ENCODE measurements at regions not wholly inside any gene's neighbourhood (a gene's known extent, or its start where the extent isn't known, plus 50 kb on each side); places are given as distances from the start of the nearest gene placed in this dataset.

GRCh38 chr1:80385650-80386049 lies 1379.1 kb upstream of the ADGRL4 start:
- no peaks in the 10 kb centered on the region for H3K27me3 ChIP-seq (ENCODE audit: control insufficient read depth in 1 of 2, insufficient read depth in 2 of 2, low read length in 2 of 2)
- Mint-ChIP-seq H3K4me1 (ENCODE audit: low read depth) (no peaks in the 10 kb centered on the region), H3K9me3 (no peaks in the 10 kb centered on the region), H3K4me3 (no peak overlapping the region), H3K36me3 (ENCODE audit: low read depth) (no peaks in the 10 kb centered on the region), H3K27ac (no peak overlapping the region), H3K27me3 (no peaks in the 10 kb centered on the region)
- intact Hi-C loops (cut with DNase I, micrococcal nuclease) = no loop called here
- ATAC-seq (ENCODE audit: poor library complexity) (no peak), DNase-seq (no peak)
- H3K4me3 ChIP-seq (ENCODE audit: low read length) = no peak overlapping the region
- H3K4me1 ChIP-seq (ENCODE audit: insufficient read depth, low read length) = no peaks in the 10 kb centered on the region
- no peak overlapping the region for H3K27ac ChIP-seq (ENCODE audit: low read depth in 1 of 2, low read length in 2 of 2)
- peaks cover 0 to 6% of the 10 kb centered on the region in 2 experiments for H3K9me3 ChIP-seq (ENCODE audit: control insufficient read depth in 1 of 2, insufficient read depth in 1 of 2, low read length in 2 of 2)
- ChIA-PET POLR2A (no interaction called here), CTCF (no interaction called here)
- TF ChIP-seq CTCF (IDR thresholded peaks at IDR 0.05) = no peak
- no peaks in the 10 kb centered on the region for H3K36me3 ChIP-seq (ENCODE audit: insufficient read depth, low read length)

GRCh38 chr1:80384959-80385358 lies 1378.4 kb upstream of the ADGRL4 start:
- POLR2A ChIA-PET = no interaction called here
- ATAC-seq (ENCODE audit: poor library complexity) (no peak), DNase-seq (no peak)
- no peaks in the 10 kb centered on the region for H3K36me3 ChIP-seq (ENCODE audit: insufficient read depth, low read length)
- Mint-ChIP-seq H3K27me3 (no peaks in the 10 kb centered on the region), H3K36me3 (ENCODE audit: low read depth) (no peaks in the 10 kb centered on the region), H3K4me3 (no peak overlapping the region), H3K9me3 (no peaks in the 10 kb centered on the region), H3K27ac (no peak overlapping the region), H3K4me1 (ENCODE audit: low read depth) (no peaks in the 10 kb centered on the region)
- H3K9me3 ChIP-seq (ENCODE audit: control insufficient read depth in 1 of 2, insufficient read depth in 1 of 2, low read length in 2 of 2) = peaks cover 0 to 6% of the 10 kb centered on the region in 2 experiments
- H3K27ac ChIP-seq (ENCODE audit: low read depth in 1 of 2, low read length in 2 of 2) = no peak overlapping the region
- H3K4me1 ChIP-seq (ENCODE audit: insufficient read depth, low read length) = no peaks in the 10 kb centered on the region
- no peaks in the 10 kb centered on the region for H3K27me3 ChIP-seq (ENCODE audit: control insufficient read depth in 1 of 2, insufficient read depth in 2 of 2, low read length in 2 of 2)
- no peak overlapping the region for H3K4me3 ChIP-seq (ENCODE audit: low read length)
- no peak for TF ChIP-seq CTCF (IDR thresholded peaks at IDR 0.05)
- CTCF ChIA-PET = no interaction called here
- intact Hi-C loops (cut with DNase I, micrococcal nuclease) = no loop called here

- intact Hi-C loops (cut with DNase I, micrococcal nuclease) = no loop called here
- H3K27ac ChIP-seq (ENCODE audit: low read depth in 1 of 2, low read length in 2 of 2) = no peak overlapping the region
- no peak for TF ChIP-seq CTCF (IDR thresholded peaks at IDR 0.05)
- H3K4me3 ChIP-seq (ENCODE audit: low read length) = no peak overlapping the region
- no peak for ATAC-seq (ENCODE audit: poor library complexity)
- no peaks in the 10 kb centered on the region for H3K9me3 Mint-ChIP-seq
- CTCF ChIA-PET = no interaction called here
- H3K4me1 ChIP-seq (ENCODE audit: insufficient read depth, low read length) = no peaks in the 10 kb centered on the region
- no peaks in the 10 kb centered on the region for H3K36me3 ChIP-seq (ENCODE audit: insufficient read depth, low read length)
- POLR2A ChIA-PET = no interaction called here
- H3K27me3 ChIP-seq (ENCODE audit: control insufficient read depth in 1 of 2, insufficient read depth in 2 of 2, low read length in 2 of 2) = no peaks in the 10 kb centered on the region
- H3K27me3 Mint-ChIP-seq = no peaks in the 10 kb centered on the region
- no peak overlapping the region for H3K4me3 Mint-ChIP-seq
- DNase-seq = no peak
- no peaks in the 10 kb centered on the region for H3K36me3 Mint-ChIP-seq (ENCODE audit: low read depth)
- no peak overlapping the region for H3K27ac Mint-ChIP-seq
- H3K9me3 ChIP-seq (ENCODE audit: control insufficient read depth in 1 of 2, insufficient read depth in 1 of 2, low read length in 2 of 2) = peaks cover 0 to 6% of the 10 kb centered on the region in 2 experiments
- H3K4me1 Mint-ChIP-seq (ENCODE audit: low read depth) = no peaks in the 10 kb centered on the region
These were observed 1377.7 kb upstream of the ADGRL4 start for GRCh38 chr1:80384083-80384830.
